PC-3 (cell line): ENCODE measurements at regions not wholly inside any gene's neighbourhood (a gene's known extent, or its start where the extent isn't known, plus 50 kb on each side); places are given as distances from the start of the nearest gene placed in this dataset.

ENCODE experiments used
- ATAC-seq: fragments of 200-7000 bp; cut with Tn5 transposase; 2 replicates; pipeline ENCODE4 v1.9.1; 2020; ENCODE audit warnings: mild to moderate bottlenecking, moderate library complexity
- BruUV-seq: library from RNA; stranded (reverse); fragments of 400-500 nt; replicated peaks from 2 replicates; lab custom pipeline; 2021; lab: Mats Ljungman, UMichigan
- CTCF ChIA-PET: fragments of 300-600 bp; sonication (Branson Sonifier 250); formaldehyde crosslinking; loops from one replicate; lab custom pipeline; 2022; ENCODE audit warnings: antibody characterized with exemption; lab: Charles Lee
- POLR2A ChIA-PET: fragments of 300-600 bp; sonication (Branson Sonifier 250); formaldehyde crosslinking; loops from one replicate; lab custom pipeline; 2022; ENCODE audit warnings: antibody characterized with exemption; ENCODE audit not compliant: unreplicated experiment; lab: Charles Lee
- DNase-seq: peaks from one replicate; pipeline ENCODE4 v3.0.0-alpha.2; 2015
- H2AFZ ChIP-seq: fragments of 300-600 bp; sonication (generic); 2 replicates; pipeline ENCODE4 v1.6.0; 2016; ENCODE audit warnings: antibody characterized with exemption, low read length
- H3F3A ChIP-seq: fragments of 300-600 bp; sonication (generic); one replicate; pipeline ENCODE4 v1.6.0; 2017; ENCODE audit warnings: antibody characterized with exemption, low read length, control low read depth, mild to moderate bottlenecking; ENCODE audit not compliant: unreplicated experiment
- H3K27ac ChIP-seq: fragments of 300-600 bp; sonication (generic); 2 replicates; pipeline ENCODE4 v1.5.1; 2016; ENCODE audit warnings: mild to moderate bottlenecking, low read length
- H3K27me3 ChIP-seq: fragments of 300-600 bp; sonication (generic); 2 replicates; pipeline ENCODE4 v1.6.1; 2016; ENCODE audit warnings: low read length, mixed read lengths
- H3K36me3 ChIP-seq: fragments of 300-600 bp; sonication (generic); 2 replicates; pipeline ENCODE4 v1.6.1; 2016; ENCODE audit warnings: low read depth, mixed run types, low read length, mixed read lengths
- H3K4me1 ChIP-seq: fragments of 300-600 bp; sonication (generic); 2 replicates; pipeline ENCODE4 v1.5.1; 2016; ENCODE audit warnings: low read length; ENCODE audit not compliant: insufficient read depth
- H3K4me2 ChIP-seq: fragments of 300-600 bp; sonication (generic); 2 replicates; pipeline ENCODE4 v1.6.0; 2016; ENCODE audit warnings: low read length
- H3K4me3 ChIP-seq: fragments of 300-600 bp; sonication (generic); 2 replicates; pipeline ENCODE4 v1.5.1; 2016; ENCODE audit warnings: mild to moderate bottlenecking, low read length, mixed read lengths
- H3K79me2 ChIP-seq: fragments of 300-600 bp; sonication (generic); 2 replicates; pipeline ENCODE4 v1.6.1; 2017; ENCODE audit warnings: low read length, mixed read lengths
- H3K9ac ChIP-seq: fragments of 300-600 bp; sonication (generic); 2 replicates; pipeline ENCODE4 v1.6.0; 2016; ENCODE audit warnings: mild to moderate bottlenecking, low read length
- H3K9me2 ChIP-seq: fragments of 300-600 bp; sonication (generic); replicated peaks from 2 replicates; pipeline ENCODE4 v1.6.1; 2016; ENCODE audit warnings: mixed run types, low read length, mixed read lengths
- H3K9me3 ChIP-seq: fragments of 300-600 bp; sonication (generic); 2 replicates; pipeline ENCODE4 v1.6.1; 2016; ENCODE audit warnings: low read length, mixed read lengths
- H4K20me1 ChIP-seq: fragments of 300-600 bp; sonication (generic); 2 replicates; pipeline ENCODE4 v1.6.1; 2016; ENCODE audit warnings: low read length, mixed read lengths
- EZH2 ChIP-seq: fragments of 300-600 bp; sonication (generic); IDR thresholded peaks from one replicate; pipeline ENCODE4 v1.6.1; 2017; ENCODE audit warnings: antibody characterized with exemption, mild to moderate bottlenecking, low read length; ENCODE audit not compliant: unreplicated experiment
- EZH2phosphoT487 ChIP-seq: fragments of 300-600 bp; sonication (generic); IDR thresholded peaks from 2 replicates; pipeline ENCODE4 v1.6.1; 2018; ENCODE audit warnings: mild to moderate bottlenecking, antibody characterized with exemption, low read length, borderline replicate concordance
- intact Hi-C: fragments of 100-400 bp; cut with micrococcal nuclease; formaldehyde crosslinking; loops from 2 replicates; pipeline ENCODE4 v1.9.0; 2023
- TF ChIP-seq, protein P1 (sequence below): fragments of 300-600 bp; sonication (generic); conservative IDR thresholded peaks from 2 replicates; pipeline ENCODE4 v1.5.1; 2017; ENCODE audit warnings: antibody characterized with exemption, low read depth, mild to moderate bottlenecking, low read length

DNA sequence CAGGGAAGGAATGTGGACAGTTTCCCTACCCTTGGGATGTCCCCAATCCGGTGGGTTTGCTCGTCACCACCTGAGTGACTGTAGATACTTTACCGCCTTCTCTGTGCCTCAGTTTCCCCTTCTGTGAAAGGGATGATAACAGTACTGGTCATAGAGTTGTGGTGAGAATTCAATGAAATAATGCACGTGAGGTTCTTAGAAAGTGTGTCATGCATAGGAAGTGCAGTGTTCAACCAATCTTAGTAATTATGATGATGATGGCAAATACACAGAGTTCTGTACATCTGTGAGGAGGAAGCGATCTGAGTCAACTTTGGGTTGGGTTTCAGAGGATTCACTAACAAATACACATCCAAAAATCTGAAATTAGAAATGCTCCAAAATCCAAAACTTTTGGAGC is 114.6 kb upstream of the HS3ST2 start:
- Histone ChIP-seq H4K20me1 (no peaks in the 10 kb centered on the region), H3K9me2 (no peaks in the 10 kb centered on the region), H3K27ac (no peak overlapping the region), H2AFZ (no peak overlapping the region), H3F3A (no peaks in the 10 kb centered on the region), H3K27me3 (no peaks in the 10 kb centered on the region), H3K79me2 (no peaks in the 10 kb centered on the region), H3K9ac (no peak overlapping the region), H3K4me3 (no peak overlapping the region), H3K36me3 (no peaks in the 10 kb centered on the region), H3K4me1 (no peaks in the 10 kb centered on the region), H3K4me2 (no peak overlapping the region), H3K9me3 (no peaks in the 10 kb centered on the region)
- TF ChIP-seq EZH2 (no peak), EZH2phosphoT487 (no peak)
- TF ChIP-seq, protein P1, sequence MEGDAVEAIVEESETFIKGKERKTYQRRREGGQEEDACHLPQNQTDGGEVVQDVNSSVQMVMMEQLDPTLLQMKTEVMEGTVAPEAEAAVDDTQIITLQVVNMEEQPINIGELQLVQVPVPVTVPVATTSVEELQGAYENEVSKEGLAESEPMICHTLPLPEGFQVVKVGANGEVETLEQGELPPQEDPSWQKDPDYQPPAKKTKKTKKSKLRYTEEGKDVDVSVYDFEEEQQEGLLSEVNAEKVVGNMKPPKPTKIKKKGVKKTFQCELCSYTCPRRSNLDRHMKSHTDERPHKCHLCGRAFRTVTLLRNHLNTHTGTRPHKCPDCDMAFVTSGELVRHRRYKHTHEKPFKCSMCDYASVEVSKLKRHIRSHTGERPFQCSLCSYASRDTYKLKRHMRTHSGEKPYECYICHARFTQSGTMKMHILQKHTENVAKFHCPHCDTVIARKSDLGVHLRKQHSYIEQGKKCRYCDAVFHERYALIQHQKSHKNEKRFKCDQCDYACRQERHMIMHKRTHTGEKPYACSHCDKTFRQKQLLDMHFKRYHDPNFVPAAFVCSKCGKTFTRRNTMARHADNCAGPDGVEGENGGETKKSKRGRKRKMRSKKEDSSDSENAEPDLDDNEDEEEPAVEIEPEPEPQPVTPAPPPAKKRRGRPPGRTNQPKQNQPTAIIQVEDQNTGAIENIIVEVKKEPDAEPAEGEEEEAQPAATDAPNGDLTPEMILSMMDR: no peak
- no peak for ATAC-seq
- ChIA-PET POLR2A (no interaction called here), CTCF (no interaction called here)
- no peak for DNase-seq
- intact Hi-C loops: no loop called here
- BruUV-seq: no TSS peak

DNA sequence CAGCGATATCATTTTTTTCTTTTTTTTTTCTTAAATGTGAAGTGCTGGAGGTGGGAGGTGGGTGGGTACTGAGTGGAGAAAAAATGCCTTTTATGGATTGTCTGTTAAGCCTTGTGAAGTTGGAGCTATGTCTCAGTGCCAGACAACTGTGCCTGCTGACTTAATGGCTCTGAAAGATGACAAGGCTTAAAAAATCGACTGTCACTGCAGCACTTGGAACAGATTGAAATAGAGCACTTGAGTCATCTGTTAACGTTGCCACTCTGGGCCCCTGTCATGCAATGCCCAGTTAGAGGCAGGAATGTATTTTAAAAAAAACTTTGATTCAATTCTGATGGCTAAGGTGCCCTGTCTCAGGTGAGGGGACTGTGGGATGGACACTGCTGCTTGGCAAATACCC is 108.2 kb upstream of the HS3ST2 start:
- intact Hi-C loops: no loop called here
- Histone ChIP-seq H3K9me2 (no peaks in the 10 kb centered on the region), H3K27me3 (no peaks in the 10 kb centered on the region), H3K9ac (no peak overlapping the region), H3K4me2 (no peak overlapping the region), H3K36me3 (no peaks in the 10 kb centered on the region), H3F3A (no peaks in the 10 kb centered on the region), H3K79me2 (no peaks in the 10 kb centered on the region), H3K4me3 (no peak overlapping the region), H3K27ac (no peak overlapping the region), H4K20me1 (no peaks in the 10 kb centered on the region), H3K4me1 (no peaks in the 10 kb centered on the region), H3K9me3 (no peaks in the 10 kb centered on the region), H2AFZ (no peak overlapping the region)
- ATAC-seq (no peak), DNase-seq (no peak)
- no TSS peak for BruUV-seq
- POLR2A ChIA-PET: interaction anchor here (0.6 kb wide), 1 partner anchor 491 kb away, joined by 3 read pairs; no protein-coding TSS in a partner anchor
- TF ChIP-seq, protein P1: no peak
- no peak for TF ChIP-seq EZH2phosphoT487
- no peak for TF ChIP-seq EZH2
- CTCF ChIA-PET: no interaction called here

GRCh38 chr16:22710326-22710725 is 103.6 kb upstream of the HS3ST2 start:
- CTCF ChIA-PET: no interaction called here
- Histone ChIP-seq H2AFZ (no peak overlapping the region), H3F3A (no peaks in the 10 kb centered on the region), H3K9me3 (no peaks in the 10 kb centered on the region), H3K9ac (no peak overlapping the region), H3K27ac (no peak overlapping the region), H3K4me1 (no peaks in the 10 kb centered on the region), H4K20me1 (no peaks in the 10 kb centered on the region), H3K4me3 (no peak overlapping the region), H3K36me3 (no peaks in the 10 kb centered on the region), H3K79me2 (no peaks in the 10 kb centered on the region), H3K27me3 (no peaks in the 10 kb centered on the region), H3K9me2 (no peaks in the 10 kb centered on the region), H3K4me2 (no peak overlapping the region)
- ATAC-seq (no peak), DNase-seq (no peak)
- POLR2A ChIA-PET: no interaction called here
- intact Hi-C loops: no loop called here
- no TSS peak for BruUV-seq
- no peak for TF ChIP-seq EZH2phosphoT487
- TF ChIP-seq, protein P1: no peak
- no peak for TF ChIP-seq EZH2
